HG02610 (cell line): ENCODE measurements at regions not wholly inside any gene's neighbourhood (a gene's known extent, or its start where the extent isn't known, plus 50 kb on each side); places are given as distances from the start of the nearest gene placed in this dataset.

Source experiments
- ATAC-seq: cut with Tn5 transposase; IDR thresholded peaks from one replicate; pipeline ENCODE4 v1.9.1; 2021; ENCODE audit warnings: mild to moderate bottlenecking, moderate library complexity; ENCODE audit not compliant: unreplicated experiment

DNA sequence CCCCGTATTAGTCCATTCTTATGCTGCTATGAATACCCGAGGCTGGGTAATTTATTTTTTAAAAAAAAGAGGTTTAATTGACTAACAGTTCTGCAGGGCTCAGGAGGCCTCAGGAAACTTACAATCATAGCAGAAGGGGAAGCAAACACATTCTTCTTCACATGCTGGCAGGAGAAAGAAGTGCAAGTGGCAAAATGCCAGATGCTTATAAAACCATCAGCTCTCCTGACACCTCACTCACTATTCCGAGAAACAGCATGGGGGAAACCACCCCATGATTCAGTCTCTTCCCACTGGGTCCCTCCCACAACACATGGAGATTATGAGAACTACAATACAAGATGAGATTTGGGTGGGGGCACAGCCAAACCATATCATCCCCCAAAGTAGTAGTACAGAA, 2148.5 kb upstream of the PIK3C3 start:
- ATAC-seq, result no peak

DNA sequence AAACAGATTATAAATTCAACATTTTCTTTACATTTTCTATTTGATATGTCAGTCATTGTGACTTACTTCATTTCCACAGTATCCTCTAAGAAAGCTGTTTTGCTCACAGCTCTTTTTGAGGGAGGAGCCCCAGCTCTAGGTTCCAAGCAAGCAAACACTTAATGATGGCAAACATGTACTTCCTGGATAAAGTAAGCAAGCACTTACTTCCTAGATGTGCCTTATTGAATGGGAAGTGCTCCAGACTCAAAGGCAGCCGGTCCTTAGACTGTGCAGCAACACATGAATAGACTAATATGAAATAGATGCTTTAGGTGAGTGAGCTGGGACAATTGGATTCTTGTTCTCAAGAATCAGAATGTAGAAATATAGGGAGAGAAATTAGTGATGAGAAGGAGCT, 2149.8 kb upstream of the PIK3C3 start:
- ATAC-seq, result no peak

DNA sequence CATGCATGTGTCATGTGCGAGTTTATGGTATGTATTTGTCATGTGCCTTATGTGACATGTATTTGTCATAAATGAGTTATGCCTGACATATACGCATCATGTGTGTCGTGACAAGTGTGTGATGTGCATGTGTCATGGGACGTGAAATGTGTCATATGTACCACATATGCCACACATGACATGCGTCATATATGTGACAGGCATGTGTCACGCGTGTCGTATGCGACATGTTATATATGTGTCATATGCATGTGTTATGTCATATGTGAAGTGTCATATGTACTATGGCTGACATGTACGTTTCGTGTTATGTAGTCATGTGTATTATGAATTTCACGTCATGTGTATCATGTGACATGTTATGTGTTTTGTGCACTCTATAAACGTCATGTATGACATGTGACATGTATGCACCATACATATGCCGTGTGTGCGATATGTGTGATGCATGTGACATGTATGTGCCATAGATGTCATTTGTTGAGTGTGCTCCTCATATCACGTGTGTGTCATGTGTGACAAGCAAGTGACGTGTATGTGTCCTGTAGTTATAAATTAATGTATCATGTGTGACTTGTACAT, 2152.3 kb upstream of the PIK3C3 start:
- ATAC-seq, result no peak

GRCh38 chr18:39801848-39802247, 2153.2 kb upstream of the PIK3C3 start:
- no peak for ATAC-seq

GRCh38 chr18:39801010-39801409, 2154.0 kb upstream of the PIK3C3 start:
- no peak for ATAC-seq

GRCh38 chr18:39799006-39799405, 2156.0 kb upstream of the PIK3C3 start:
- no peak for ATAC-seq

- no peak for ATAC-seq
Observed at GRCh38 chr18:39796393-39796792, 2158.6 kb upstream of the PIK3C3 start.

GRCh38 chr18:39795350-39795749, 2159.7 kb upstream of the PIK3C3 start:
- ATAC-seq, result no peak

DNA sequence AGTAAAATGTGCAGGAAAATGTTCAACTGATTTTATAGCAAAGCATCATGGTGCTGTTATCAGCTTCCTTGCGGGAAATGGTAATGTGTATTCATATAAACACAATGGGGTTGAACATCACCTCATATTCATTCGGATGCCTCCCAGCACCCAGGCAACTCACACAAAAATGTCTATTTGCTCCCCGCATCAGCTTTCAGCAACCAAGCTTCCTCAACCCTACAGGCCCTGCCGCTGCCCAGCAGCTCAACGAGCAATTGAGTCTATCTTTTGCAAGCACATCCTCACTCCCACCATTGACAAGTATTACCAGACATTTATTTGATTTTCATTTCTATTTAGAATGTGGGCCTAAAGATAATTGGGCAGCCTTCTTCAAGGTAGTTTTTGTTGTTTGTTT, 2161.4 kb upstream of the PIK3C3 start:
- no peak for ATAC-seq

- ATAC-seq, result no peak
Observed at GRCh38 chr18:39788383-39788782, 2166.7 kb upstream of the PIK3C3 start.

DNA sequence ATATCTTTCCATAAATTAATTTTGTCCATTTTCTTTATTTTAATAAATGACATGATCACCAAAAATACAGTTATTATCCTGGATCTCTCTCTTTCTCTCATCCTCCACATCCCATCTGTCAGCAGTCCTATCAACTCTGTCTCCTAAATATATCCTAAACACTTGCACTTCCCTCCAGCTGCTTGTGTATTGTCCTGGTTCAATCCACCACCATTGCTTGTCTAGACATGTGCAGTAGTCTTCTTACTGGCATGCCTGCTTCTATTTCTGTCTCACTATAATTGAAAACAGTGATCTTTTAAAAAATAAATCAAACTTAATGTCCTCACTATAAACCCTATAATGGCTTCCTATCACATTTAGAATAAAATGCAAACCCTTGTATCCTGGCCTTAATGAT, 2168.6 kb upstream of the PIK3C3 start:
- no peak for ATAC-seq

DNA sequence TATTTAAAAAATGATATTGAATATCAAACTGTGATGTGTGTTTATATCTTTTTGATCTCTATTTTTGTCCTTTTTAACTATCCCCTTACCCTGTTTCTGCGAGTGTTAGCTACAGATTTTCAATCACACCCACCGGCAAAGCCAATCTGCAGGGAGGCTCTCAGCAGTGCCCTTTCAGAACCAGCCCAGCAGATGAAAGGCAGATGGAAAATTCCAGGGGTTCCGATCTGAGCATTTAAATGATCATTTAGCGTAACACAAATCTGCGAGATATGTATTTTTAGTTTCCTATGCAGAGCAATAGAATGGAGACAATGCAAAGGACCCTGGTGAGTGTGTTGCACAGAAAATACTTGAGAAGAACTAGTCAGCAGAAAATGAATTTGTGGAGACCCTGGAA, 2170.5 kb upstream of the PIK3C3 start:
- ATAC-seq, result no peak

- no peak for ATAC-seq
Observed at GRCh38 chr18:39781565-39781964, 2173.5 kb upstream of the PIK3C3 start.

- ATAC-seq, result no peak
Observed at GRCh38 chr18:39780774-39781173, 2174.3 kb upstream of the PIK3C3 start.

GRCh38 chr18:39779926-39780325, 2175.1 kb upstream of the PIK3C3 start:
- no peak for ATAC-seq

DNA sequence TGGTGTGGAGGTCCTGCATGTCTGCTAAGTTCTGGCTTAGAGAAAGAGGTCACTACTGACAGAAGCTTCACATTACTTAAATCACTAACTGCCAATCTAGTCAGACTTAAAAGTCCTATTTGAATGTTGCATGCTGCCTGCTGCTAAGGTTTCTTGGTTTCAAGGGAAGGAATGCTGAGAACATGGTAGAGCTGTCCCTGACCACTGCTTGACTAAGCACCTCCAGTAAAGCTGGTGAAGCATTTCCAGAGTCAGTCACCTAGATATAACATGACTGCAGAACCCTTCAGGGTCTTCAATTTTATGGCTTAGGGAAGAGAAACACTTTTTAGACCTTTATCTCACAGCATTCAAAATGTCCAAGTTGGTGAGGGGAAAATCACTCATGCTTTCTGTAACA, 2178.3 kb upstream of the PIK3C3 start:
- no peak for ATAC-seq

DNA sequence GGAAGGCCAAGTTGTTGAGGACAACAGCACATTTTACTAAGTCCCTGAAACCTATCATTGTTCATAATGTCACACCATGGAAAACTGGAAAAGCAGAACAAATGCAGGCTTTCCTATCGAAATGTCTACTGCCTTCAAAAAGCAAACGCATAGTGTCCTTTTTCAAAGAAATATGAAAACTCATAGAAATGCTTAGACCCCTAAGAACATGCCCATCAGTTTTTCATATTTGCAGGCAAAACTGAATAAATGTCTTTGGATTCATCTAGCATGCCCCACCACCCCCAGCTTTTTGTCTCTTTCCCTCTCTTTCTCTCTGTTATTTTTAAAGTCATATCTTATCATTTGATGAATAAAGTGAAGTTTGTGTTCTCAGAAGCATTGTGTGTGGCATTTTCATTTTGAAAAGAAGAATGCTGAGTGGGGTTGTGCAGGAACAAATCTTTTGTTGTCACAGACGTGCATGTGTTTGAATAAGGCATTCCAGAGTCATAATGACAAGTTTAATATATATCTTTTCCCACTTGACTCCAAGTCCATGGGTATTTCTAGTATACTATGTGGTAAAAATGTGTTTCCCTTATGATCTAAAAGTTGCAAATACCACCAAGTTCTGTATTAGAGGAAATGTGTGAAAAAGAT, 2180.0 kb upstream of the PIK3C3 start:
- ATAC-seq, result no peak

GRCh38 chr18:39773646-39774045, 2181.4 kb upstream of the PIK3C3 start:
- no peak for ATAC-seq

DNA sequence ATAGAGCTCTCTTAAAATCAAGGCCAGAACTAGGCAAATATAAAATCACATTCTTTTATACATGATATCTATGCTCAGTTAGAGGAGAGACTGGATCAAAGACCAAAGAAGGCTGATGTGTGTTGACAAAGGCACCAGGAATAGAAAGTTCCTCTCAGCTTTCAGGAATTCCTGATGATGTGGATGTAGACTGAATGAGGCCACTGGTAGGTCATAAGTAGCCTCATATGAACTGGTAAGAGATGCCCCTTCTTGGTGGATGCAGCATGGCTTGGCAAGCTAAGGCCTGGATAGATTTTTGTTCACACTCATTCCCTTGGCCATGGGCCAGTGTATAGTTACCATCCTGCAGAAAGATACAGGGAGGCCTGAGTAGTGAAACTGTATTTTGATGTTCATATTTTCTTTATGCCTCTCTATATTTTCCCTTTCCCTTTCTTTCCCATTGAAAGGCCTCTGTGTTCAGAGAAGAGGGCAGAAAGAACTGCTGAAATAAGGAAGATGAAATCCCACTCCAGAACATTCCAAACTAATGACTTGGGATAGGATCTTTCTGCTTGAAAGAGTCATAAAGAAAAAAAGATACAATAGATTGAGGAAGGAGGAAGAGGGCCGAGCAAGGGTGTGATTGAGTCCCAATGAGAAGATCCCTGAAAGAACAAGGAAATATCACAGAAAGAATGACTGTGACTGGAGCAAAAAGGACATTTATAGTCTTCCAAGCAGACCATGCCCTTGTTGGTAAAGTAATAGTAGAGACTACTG, 2182.7 kb upstream of the PIK3C3 start:
- no peak for ATAC-seq

GRCh38 chr18:39770399-39770798, 2184.6 kb upstream of the PIK3C3 start:
- ATAC-seq, result no peak

DNA sequence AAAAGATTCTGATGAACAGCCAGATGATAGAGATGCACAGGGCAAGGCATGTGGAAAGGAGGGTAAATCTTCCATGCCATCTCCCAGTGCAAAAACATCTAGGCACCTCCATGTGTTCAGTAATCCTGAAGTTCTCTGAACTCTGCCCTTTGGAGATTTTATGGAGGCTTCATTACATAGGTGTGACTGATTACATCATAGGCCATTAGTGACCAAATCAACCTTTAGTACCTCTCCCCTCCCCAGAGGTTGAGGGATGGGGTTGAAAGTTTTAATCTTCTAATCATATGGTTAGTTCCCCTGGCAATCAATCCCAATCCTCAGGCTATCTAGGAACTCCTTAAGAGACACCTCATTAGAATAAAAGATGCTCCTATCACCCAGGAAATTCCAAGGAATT, 2190.2 kb upstream of the PIK3C3 start:
- ATAC-seq, result no peak

DNA sequence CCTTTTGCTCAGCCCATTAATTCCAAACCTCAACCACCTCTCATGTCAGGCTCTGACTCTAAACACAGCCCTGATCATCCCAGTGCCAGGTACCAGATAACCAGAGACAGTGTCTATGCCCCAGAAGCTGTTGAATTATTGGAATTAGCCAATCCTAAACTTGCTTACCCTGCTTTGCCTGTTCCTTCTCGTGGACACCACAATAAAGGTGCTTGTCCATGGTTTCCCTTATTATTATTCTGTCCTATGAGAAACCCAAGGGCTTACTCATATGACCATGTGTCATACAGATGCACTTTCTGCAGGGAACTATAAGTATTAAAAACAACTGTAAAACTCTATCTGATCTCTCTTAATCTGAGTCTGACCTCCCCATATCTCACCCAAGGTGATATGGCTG, 2193.8 kb upstream of the PIK3C3 start:
- ATAC-seq, result no peak
